ENCODE measurements at regions not wholly inside any gene's neighbourhood (a gene's known extent, or its start where the extent isn't known, plus 50 kb on each side); places are given as distances from the start of the nearest gene placed in this dataset.

GRCh38 chr10:78365694-78366093 lies 332.0 kb downstream of the RPS24 start:
- TF ChIP-seq EP300 (IDR thresholded peaks at IDR 0.05; ENCODE audit: borderline replicate concordance in 1 of 2, low read depth in 1 of 2, low read length in 1 of 2) = no peak
- no peak for TF ChIP-seq YY1 (IDR thresholded peaks at IDR 0.05; ENCODE audit: low read depth)
- no peak for TF ChIP-seq REST (IDR thresholded peaks at IDR 0.05; ENCODE audit: low read depth, low read length)
- no peak for TF ChIP-seq EZH2phosphoT487 (IDR thresholded peaks at IDR 0.05; ENCODE audit: borderline replicate concordance, low read depth)
- no peak for TF ChIP-seq CTCF (IDR thresholded peaks at IDR 0.05)
- no peak for TF ChIP-seq RXRA (IDR thresholded peaks at IDR 0.05; ENCODE audit: borderline replicate concordance, low read depth)
- no peak for TF ChIP-seq POLR2AphosphoS5 (IDR thresholded peaks at IDR 0.05; ENCODE audit: low read depth, low read length)
- TF ChIP-seq TCF12 (IDR thresholded peaks at IDR 0.05) = no peak
